ENCODE measurements at regions not wholly inside any gene's neighbourhood (a gene's known extent, or its start where the extent isn't known, plus 50 kb on each side); places are given as distances from the start of the nearest gene placed in this dataset.

GRCh38 chr11:32204751-32205150, 113.9 kb downstream of the RCN1 start:
- no peak for DNase-seq

GRCh38 chr11:32210556-32210955, 119.7 kb downstream of the RCN1 start:
- DNase-seq, result no peak

- peak; percentile 3 to 20 for DNase-seq
Measured at GRCh38 chr11:32213223-32213622, 122.3 kb downstream of the RCN1 start.

GRCh38 chr11:32215157-32215556, 124.3 kb downstream of the RCN1 start:
- no peak for DNase-seq

- no peak for DNase-seq
Measured at GRCh38 chr11:32216749-32217148, 125.9 kb downstream of the RCN1 start.

GRCh38 chr11:32219320-32219719, 128.4 kb downstream of the RCN1 start:
- DNase-seq, result no peak

GRCh38 chr11:32221476-32222032, 130.7 kb downstream of the RCN1 start:
- no peak for DNase-seq

GRCh38 chr11:32224580-32224979, 133.7 kb downstream of the RCN1 start:
- no peak for DNase-seq

GRCh38 chr11:32225571-32226285, 134.9 kb downstream of the RCN1 start:
- no peak for DNase-seq

- no peak for DNase-seq
Measured at GRCh38 chr11:32226480-32226879, 135.6 kb downstream of the RCN1 start.

GRCh38 chr11:32229576-32230240, 138.8 kb downstream of the RCN1 start:
- no peak for DNase-seq

GRCh38 chr11:32231909-32232493, 141.1 kb downstream of the RCN1 start:
- no peak for DNase-seq

- DNase-seq, result no peak
Measured at GRCh38 chr11:32232516-32232915, 141.6 kb downstream of the RCN1 start.

GRCh38 chr11:32233276-32233675, 142.4 kb downstream of the RCN1 start:
- no peak for DNase-seq

- no peak for DNase-seq
Measured at GRCh38 chr11:32233928-32234327, 143.1 kb downstream of the RCN1 start.

- DNase-seq, result no peak
Measured at GRCh38 chr11:32244453-32244852, 153.6 kb downstream of the RCN1 start.

GRCh38 chr11:32253706-32254105, 162.8 kb downstream of the RCN1 start:
- no peak for DNase-seq

- no peak for DNase-seq
Measured at GRCh38 chr11:32255841-32256240, 165.0 kb downstream of the RCN1 start.

GRCh38 chr11:32256466-32256865, 165.6 kb downstream of the RCN1 start:
- DNase-seq, result no peak

GRCh38 chr11:32259641-32260081, 168.8 kb downstream of the RCN1 start:
- DNase-seq, result no peak

GRCh38 chr11:32262367-32262766, 171.5 kb downstream of the RCN1 start:
- DNase-seq, result no peak

- DNase-seq, result no peak
Measured at GRCh38 chr11:32265911-32266310, 169.4 kb downstream of the WT1 start.

GRCh38 chr11:32266601-32267000, 168.7 kb downstream of the WT1 start:
- DNase-seq, result no peak

GRCh38 chr11:32267679-32268187, 167.6 kb downstream of the WT1 start:
- no peak for DNase-seq
